ENCODE measurements at regions not wholly inside any gene's neighbourhood (a gene's known extent, or its start where the extent isn't known, plus 50 kb on each side); places are given as distances from the start of the nearest gene placed in this dataset.

- no peak for TF ChIP-seq CTCF (IDR thresholded peaks at IDR 0.05; ENCODE audit: insufficient read depth, low read length)
- TF ChIP-seq REST (IDR thresholded peaks at IDR 0.05; ENCODE audit: insufficient replicate concordance, low read depth), result no peak
These were observed 560.4 kb downstream of the GRXCR1 start for GRCh38 chr4:43452948-43453347.
